Activated naive CD4-positive, alpha-beta T cell (primary cell): ENCODE measurements at regions not wholly inside any gene's neighbourhood (a gene's known extent, or its start where the extent isn't known, plus 50 kb on each side); places are given as distances from the start of the nearest gene placed in this dataset.

Experiments used
- DNase-seq, 4 experiments: peaks; one replicate each; lab custom pipeline; 2025; lab: John Stamatoyannopoulos, UW

GRCh38 chr5:165086465-165086864 lies 1581.0 kb downstream of the MAT2B start:
- no peak for DNase-seq

GRCh38 chr5:165094782-165095181 lies 1589.4 kb downstream of the MAT2B start:
- no peak for DNase-seq

GRCh38 chr5:165101709-165102108 lies 1596.3 kb downstream of the MAT2B start:
- DNase-seq: no peak

GRCh38 chr5:165104611-165105010 lies 1599.2 kb downstream of the MAT2B start:
- DNase-seq: no peak

- DNase-seq: no peak
Observed at GRCh38 chr5:165108809-165109208, 1603.4 kb downstream of the MAT2B start.

GRCh38 chr5:165119175-165119574 lies 1613.8 kb downstream of the MAT2B start:
- DNase-seq: no peak

GRCh38 chr5:165126598-165126997 lies 1621.2 kb downstream of the MAT2B start:
- no peak for DNase-seq

GRCh38 chr5:165127941-165128340 lies 1622.5 kb downstream of the MAT2B start:
- DNase-seq: no peak

GRCh38 chr5:165130656-165131055 lies 1625.2 kb downstream of the MAT2B start:
- no peak for DNase-seq

GRCh38 chr5:165134155-165134554 lies 1628.7 kb downstream of the MAT2B start:
- DNase-seq: no peak

GRCh38 chr5:165135565-165135964 lies 1630.1 kb downstream of the MAT2B start:
- no peak for DNase-seq

GRCh38 chr5:165137701-165138100 lies 1632.3 kb downstream of the MAT2B start:
- no peak for DNase-seq

GRCh38 chr5:165138236-165138635 lies 1632.8 kb downstream of the MAT2B start:
- DNase-seq: no peak

GRCh38 chr5:165139262-165139661 lies 1633.8 kb downstream of the MAT2B start:
- DNase-seq: no peak

GRCh38 chr5:165139721-165140120 lies 1634.3 kb downstream of the MAT2B start:
- no peak for DNase-seq

GRCh38 chr5:165143741-165144140 lies 1638.3 kb downstream of the MAT2B start:
- no peak for DNase-seq

- DNase-seq: no peak
Observed at GRCh38 chr5:165149431-165149830, 1644.0 kb downstream of the MAT2B start.

- no peak for DNase-seq
Observed at GRCh38 chr5:165152058-165152457, 1646.6 kb downstream of the MAT2B start.

GRCh38 chr5:165157219-165157618 lies 1651.8 kb downstream of the MAT2B start:
- no peak for DNase-seq

- DNase-seq: no peak
Observed at GRCh38 chr5:165161204-165161603, 1655.8 kb downstream of the MAT2B start.

GRCh38 chr5:165163861-165164260 lies 1658.4 kb downstream of the MAT2B start:
- DNase-seq: no peak

GRCh38 chr5:165173651-165174050 lies 1668.2 kb downstream of the MAT2B start:
- DNase-seq: no peak

- DNase-seq: no peak
Observed at GRCh38 chr5:165175041-165175440, 1669.6 kb downstream of the MAT2B start.

GRCh38 chr5:165184183-165184582 lies 1678.8 kb downstream of the MAT2B start:
- no peak for DNase-seq

- DNase-seq: no peak
Observed at GRCh38 chr5:165185716-165186115, 1680.3 kb downstream of the MAT2B start.
